GM10266 (cell line): ENCODE measurements at regions not wholly inside any gene's neighbourhood (a gene's known extent, or its start where the extent isn't known, plus 50 kb on each side); places are given as distances from the start of the nearest gene placed in this dataset.
A peak's percentile ranks its signal among the peaks of the same experiment; 100 is the strongest.
"Not testable (repeated sequence)": the region's sequence is repeated elsewhere in the genome, so short reads cannot be mapped to it uniquely, and the experiment has no call there.

Experiments used
- DNase-seq: peaks from one replicate; pipeline ENCODE4 v3.0.0; 2012; ENCODE audit errors: extremely low spot score
- TF ChIP-seq, protein P1 (sequence below): IDR thresholded peaks from 2 replicates; pipeline ENCODE4 v1.5.1; 2012; ENCODE audit warnings: mild to moderate bottlenecking, low read depth; ENCODE audit not compliant: control insufficient read depth, insufficient read depth; ENCODE audit errors: missing control alignments

DNA sequence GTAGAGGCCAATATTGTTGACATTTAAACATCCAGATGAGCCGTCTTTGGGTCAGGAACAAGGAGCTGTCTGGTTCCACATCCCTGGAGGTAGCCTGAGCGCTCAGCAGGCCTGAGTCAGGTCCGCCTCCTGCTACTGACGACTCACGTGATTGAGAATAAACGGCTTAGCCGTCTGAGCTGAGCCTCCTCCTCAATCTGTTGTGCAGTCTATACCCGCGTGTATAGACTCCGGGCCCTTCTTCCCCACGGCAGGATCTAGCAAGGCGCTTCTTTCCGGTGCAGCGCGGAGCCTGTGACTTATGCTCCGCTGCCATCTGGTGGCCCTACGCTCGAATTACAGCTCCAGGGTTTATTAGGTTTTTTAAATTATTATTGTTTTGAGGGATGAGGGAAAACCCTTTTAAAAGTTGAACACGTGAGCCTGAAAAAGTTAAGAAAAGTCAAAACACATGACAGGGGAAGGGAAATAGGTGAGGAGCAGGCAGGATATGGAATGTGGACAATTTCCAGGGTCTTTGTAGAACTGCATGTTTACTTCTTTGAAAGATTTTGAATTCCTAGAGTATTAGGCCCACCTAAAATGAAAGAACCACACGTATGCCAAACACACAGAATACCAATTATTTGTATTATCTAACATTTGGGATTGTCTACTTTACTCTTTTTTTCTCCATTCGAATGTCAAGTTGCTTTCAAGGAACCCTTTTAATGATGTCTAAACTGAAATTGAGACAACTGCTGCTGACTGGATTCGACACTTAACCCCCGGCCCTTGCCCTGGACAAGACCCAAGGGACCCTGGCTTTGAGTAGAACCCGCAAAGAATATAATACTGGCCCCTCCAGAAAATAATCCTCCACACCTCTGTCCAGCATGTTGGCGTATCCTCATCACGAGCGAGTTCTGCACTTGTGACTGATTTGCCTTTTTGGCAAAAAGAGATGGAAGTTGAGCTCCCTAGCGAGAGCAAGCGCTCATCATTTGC, 112.4 kb upstream of the ZNF236 start:
- TF ChIP-seq, protein P1, sequence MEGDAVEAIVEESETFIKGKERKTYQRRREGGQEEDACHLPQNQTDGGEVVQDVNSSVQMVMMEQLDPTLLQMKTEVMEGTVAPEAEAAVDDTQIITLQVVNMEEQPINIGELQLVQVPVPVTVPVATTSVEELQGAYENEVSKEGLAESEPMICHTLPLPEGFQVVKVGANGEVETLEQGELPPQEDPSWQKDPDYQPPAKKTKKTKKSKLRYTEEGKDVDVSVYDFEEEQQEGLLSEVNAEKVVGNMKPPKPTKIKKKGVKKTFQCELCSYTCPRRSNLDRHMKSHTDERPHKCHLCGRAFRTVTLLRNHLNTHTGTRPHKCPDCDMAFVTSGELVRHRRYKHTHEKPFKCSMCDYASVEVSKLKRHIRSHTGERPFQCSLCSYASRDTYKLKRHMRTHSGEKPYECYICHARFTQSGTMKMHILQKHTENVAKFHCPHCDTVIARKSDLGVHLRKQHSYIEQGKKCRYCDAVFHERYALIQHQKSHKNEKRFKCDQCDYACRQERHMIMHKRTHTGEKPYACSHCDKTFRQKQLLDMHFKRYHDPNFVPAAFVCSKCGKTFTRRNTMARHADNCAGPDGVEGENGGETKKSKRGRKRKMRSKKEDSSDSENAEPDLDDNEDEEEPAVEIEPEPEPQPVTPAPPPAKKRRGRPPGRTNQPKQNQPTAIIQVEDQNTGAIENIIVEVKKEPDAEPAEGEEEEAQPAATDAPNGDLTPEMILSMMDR: peak; percentile 80
- DNase-seq: peak; percentile 69

DNA sequence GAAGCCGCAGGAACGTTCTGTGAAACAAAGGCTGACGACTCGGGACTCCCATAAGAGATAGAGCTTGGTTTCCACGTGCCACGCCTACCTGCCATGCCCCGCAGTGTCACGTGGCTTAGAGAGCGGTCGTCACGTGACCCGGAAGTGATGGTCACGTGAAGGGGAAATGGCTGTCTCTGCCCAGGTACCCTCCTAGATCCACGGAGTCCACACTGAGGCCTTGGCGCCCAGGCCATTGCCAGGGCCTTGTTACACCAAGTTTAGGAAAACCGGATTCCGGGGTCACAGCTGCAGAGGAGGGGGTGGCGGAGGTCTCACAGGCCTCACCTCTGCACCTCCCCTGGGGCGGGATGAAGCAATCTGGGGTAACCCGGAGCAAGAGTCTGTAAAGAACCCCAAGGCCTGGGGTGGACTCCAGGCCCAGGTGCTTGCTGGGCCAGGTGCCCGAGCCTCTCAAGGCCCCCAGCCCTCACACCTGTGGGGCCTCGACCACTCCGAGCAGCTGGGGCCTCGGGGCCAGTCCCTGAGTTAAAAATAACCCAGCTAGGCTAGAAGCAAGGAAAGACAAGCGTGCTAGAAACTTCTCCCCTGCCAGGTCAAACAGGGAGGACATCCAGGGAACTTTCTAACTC, 113.5 kb upstream of the ZNF236 start:
- TF ChIP-seq, protein P1: no peak
- no peak for DNase-seq

DNA sequence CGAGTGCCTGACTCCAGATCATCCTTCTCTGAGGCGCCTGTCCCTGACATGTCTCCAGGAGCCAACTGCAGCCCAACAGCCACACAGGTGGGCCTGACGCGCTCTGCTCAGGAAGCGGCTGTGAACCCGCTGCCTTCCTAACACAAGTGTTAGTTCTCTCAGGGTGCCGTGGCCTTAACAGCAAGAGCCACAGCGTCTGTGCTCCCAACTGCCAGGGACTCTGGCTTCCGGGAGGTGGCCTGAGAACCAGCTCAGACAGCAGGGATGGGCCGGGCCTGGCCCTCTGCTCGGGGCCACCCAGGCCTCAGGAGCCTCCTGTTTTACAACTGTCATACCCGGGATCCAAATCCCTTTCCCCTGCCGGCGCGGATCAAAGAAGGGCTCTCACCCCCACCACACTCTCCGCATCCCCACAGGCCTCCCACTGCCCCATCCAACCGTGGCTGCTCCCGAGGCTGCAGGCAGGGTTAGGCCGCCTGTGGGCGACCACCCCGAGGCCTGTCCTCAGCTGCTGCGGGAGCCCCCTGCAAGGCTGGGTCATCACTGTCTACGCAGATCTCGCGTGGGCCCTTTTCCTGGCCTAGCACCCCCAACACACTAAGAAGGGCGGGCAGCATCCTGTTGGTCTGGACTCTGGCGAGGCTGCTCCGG, 114.2 kb upstream of the ZNF236 start:
- DNase-seq: no peak
- TF ChIP-seq, protein P1: no peak

DNA sequence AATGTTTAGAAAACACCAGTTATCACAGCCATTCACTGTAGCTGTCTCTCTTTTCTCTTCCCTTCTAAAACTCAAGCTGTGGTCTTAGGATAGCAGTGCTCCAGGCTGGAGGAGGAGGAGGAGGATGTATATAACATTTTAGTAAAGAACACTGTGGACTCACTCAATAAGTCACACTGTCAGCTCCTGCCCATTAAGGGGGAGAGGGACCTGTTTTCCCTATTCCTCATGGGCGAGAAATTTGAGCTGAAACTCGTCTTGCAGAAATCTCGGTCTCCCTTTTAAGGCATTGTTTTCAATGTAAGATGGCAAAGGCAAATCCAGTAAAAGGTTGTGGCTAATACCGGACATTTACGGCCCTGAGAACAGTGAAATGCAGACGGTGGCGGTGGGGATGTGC, 114.8 kb upstream of the ZNF236 start:
- TF ChIP-seq, protein P1: no peak
- no peak for DNase-seq

DNA sequence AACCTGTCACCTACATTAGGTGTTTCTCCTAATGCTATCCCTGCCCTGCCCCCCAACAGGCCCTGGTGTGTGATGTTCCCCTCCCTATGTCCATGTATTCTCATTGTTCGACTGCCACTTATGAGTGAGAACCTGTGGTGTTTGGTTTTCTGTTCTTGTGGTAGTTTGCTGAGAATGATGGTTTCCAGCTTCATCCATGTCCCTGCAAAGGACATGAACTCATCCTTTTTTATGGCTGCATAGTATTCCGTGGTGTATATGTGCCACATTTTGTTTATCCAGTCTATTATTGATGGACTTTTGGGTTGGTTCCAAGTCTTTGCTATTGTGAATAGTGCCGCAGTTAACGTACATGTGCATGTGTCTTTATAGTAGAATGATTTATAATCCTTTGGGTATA, 117.8 kb upstream of the ZNF236 start:
- not testable (repeated sequence) for DNase-seq

DNA sequence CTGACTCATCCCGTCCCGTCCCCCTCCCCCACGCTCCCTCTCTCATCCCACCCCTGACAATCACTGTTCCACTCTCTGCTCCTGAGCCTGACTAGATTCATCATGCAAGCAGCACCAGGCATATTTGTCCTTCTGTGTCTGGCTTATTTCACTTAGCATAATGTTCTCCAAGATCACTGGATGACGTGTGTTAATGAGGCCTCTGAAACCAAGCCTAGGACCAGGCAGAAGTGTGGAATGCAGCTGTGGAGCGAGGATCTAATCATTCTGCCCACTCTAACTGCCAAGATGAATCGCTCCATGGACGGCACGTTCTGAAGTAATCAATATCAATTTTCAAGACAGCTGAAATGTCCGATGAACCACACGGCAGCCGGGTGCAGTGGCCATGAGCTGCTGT, 122.4 kb upstream of the ZNF236 start:
- TF ChIP-seq, protein P1: no peak
- no peak for DNase-seq

DNA sequence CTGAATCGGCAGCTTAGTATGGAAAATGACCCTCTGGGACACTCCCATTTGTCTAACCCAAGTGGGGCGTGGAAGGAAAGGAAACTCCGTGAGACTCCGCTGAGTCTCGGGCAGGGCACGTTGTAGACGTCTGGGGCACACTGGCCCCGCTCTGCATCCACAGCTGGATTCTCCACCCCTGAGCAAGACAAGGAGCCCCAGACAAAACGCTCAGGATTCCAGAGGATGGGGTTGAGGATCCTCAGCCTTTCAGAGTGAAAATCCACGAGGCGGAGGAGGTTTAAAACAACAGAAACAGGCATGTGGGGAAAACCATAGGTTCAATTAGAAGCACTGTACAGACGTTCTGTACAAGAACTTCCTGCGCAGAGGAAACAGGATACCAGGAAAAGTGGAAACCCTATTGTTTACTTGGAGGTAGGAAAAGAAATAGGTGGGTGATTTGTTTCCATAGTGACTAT, 124.9 kb upstream of the ZNF236 start:
- no peak for DNase-seq
- TF ChIP-seq, protein P1: no peak
